ENCODE measurements at regions not wholly inside any gene's neighbourhood (a gene's known extent, or its start where the extent isn't known, plus 50 kb on each side); places are given as distances from the start of the nearest gene placed in this dataset.

DNA sequence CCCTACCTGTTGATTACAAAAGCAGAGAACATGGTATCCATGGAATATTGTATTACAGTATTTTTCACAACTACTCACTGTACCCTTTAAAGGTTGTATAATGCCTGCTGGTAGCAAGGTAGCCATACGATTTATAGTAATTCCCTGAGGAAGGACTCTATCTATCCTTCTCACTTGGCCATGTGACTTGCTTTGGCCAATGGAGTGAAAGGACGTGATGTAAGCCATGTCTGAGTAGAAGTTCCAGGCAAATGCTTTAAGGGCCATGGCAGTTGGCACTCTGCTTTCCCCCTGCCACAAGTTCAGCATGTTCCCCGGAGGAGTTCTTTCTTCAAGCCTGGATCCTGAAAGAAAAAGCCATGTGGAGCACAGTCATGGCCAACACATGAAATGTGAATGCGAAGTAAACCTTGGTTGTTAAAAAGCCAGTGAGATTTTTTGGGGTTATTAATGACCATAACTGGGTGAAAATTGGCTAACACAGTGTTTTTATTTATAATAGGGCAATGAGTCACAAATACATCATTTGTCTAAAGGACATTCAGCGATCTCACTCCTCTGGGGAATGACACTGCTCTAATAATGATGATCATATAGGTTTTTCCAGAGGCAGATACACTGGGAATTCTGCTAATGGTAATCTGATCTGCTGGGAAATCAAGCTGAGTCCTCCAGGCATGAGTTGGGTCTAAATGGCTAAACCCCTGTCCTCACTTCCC lies 67.4 kb upstream of the SLC38A2 start:
- DNase-seq = no peak

DNA sequence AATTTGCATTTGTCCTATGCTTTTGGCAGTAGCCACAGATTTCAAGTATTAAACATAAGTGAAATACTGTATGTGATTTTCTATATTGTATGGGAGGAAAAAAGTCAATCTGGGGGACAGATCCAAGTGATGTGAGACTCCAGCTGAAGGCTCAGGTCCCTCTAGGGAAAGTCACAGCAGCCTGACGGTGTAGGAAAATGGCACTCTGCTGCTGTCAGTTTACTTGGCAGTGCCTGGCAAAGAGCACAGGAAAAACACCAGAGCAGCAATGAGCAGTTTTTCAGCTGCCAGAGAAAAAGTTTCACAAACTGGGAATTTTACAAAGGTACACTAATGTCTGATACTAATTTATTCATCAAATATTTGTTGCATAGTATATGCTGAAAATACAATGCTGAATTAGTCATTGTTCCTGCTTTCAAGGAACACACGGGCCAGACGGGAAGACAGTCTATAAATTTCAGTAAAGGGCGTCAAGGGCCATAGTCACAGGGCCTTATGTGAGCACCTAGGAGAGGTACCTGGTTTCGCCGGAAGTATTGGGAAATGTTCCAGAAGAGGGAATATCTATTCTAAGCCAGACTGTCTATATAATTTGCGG lies 66.2 kb upstream of the SLC38A2 start:
- no peak for DNase-seq

DNA sequence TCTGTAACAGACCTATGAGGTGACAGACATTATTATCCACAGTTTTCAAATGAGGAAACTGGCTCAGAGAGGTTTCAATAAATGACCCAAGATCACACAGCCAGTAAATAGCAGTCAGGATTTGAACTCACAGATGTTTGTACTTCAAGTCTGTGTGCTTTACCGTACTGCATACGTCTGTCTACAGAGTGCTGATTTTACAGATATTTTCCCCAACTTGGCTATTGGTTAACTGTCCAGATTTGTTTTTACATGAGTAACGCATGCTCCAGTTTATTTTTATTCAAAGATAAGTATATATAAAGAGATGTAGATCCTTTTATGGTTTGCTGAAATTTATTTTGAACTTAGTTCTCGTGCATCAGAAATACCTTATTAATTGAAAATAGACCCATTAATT lies 65.7 kb upstream of the SLC38A2 start:
- no peak for DNase-seq

DNA sequence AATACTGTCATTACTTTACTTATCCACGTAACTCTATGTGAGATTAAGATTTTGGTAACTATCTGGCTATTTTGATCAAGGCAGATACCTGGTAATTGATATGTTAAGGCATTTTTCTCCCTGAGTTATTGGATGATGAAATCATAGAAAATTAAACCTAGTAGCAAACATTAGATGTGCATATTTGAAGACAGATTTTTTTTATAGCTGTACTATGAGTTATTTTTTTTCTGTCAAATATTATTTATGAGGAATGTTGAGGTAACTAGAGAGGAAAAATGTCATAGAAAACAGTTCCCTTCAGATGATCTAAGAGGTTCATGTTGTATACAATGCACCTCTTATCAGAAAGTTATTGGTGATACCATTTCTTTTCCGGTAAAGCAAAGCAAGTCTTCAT lies 64.9 kb upstream of the SLC38A2 start:
- no peak for DNase-seq

DNA sequence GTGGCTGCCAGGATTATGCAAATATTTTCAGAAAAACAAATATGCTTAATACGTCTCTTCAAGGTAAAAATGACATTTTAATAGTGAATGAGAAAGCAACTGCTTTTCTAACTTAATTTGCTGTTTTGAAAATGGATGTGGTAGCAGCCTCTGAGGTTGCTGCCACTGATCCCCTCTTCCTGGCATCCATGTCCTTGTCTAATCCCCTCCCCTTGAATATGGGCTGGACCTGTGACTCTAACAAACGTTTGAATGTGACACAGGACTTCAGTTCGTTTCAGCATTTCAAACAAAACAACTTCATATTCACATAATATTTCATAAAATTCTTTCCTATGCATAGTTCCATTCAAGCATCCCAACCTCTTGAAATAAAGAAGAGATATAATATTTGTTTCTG lies 64.2 kb upstream of the SLC38A2 start:
- no peak for DNase-seq

DNA sequence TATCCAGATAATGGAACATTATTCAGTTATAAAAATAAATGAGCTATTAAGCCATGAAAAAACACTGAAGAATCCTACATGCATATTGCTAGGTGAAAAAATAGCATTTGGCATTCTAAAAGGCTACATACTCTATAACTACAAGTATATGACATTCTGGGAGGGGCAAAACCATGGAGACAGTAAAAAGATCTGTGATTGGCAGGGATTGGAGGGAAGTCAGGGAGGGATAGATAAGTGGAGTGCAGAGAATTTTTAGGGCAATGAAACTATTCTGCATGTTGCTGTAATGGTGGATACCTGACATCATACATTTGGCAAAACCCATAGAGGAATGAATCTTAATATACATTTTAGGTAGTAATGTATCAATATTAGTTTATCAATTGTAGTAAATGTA lies 63.1 kb upstream of the SLC38A2 start:
- DNase-seq = no peak

DNA sequence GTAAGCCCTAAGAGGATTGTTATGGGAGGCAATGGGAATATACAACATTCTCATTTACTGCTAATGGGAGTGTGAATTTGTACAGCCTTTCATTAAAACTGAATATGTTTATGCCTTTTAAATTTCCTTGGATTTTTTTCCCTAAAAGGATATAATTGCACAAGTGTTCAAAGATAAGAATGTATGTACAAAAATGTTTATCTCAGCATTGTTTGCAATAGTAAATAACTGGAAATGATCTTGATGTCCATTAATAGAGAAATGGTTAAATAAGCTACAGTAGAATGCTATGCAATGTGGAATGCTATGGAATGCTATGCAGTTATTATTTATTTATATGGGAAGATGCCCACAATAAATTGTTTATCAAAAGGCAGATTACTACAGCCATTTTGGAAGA lies 62.5 kb upstream of the SLC38A2 start:
- DNase-seq = no peak

DNA sequence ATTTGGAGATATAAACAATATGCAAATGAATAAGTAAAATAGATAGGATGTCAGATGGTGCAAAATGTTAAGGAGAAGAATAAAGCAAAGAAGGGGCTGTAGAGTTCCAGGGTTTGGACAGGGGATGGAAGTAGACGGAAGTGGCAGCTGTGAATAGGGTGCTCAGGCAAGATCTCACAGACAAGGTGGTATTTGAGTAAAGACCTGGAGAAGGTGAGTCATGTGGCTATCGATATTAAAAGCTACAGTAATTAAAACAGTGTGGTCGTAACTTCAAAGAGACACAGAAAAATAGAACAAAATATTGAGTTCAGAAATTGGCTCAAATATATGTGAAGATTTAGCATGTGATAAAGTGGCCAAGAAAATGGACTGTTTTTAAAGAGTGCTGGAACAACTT lies 61.3 kb upstream of the SLC38A2 start:
- DNase-seq = no peak

DNA sequence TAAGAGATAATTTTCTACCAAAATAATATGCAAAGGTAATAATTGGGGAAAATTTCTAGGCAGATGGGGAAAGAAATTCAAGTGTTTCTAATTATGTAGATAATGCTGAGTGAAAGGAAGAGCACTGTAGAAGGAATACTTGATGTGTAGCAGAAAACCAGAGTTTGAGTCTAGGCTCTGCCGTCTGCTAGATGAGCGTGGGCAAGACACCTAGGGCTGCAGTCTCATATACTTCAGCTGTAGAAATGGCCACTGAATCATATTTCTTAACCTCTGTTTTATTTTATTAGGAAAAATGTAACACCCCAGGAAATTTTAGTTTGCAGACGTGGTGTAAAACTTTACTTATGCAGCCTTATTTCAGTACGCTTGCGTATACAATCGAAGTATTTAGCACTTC lies 59.8 kb upstream of the SLC38A2 start:
- no peak for DNase-seq

DNA sequence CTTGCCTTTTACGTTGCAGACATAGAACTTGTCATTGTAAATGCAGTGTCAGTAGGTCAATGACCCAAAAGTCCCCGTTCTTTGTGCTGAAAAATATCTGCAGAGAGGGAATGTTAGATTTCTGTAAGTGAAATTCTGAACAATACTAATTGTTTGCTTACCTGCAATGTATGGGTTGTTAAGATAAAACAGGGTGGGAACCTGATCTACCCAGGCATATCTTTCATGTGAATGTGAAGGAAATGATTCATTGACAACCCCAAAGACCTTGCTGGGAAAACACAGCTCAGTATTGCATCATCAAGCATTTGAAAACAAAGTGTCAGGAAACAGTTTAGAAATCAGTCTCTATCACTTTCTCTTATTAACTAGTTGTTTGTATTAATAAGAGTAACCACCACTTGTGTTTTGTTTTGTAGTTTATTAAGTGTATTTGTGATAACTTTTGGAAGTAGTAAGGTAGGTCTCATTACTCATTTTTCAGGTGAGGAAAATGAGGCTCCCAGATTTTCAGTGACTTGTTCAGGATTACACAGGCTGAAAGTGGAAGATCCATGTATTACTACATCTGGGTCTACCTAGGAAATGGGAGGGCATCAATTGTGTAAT lies 57.9 kb upstream of the SLC38A2 start:
- no peak for DNase-seq
